Ramos (cell line): ENCODE measurements at regions not wholly inside any gene's neighbourhood (a gene's known extent, or its start where the extent isn't known, plus 50 kb on each side); places are given as distances from the start of the nearest gene placed in this dataset.

ENCODE experiments used
- in situ Hi-C: fragments of 300-500 bp; cut with MboI; formaldehyde crosslinking; loops from one replicate; pipeline ENCODE4 v1.14.3; 2022; ENCODE audit warnings: low sequenced_read_pairs; ENCODE audit not compliant: unreplicated experiment

DNA sequence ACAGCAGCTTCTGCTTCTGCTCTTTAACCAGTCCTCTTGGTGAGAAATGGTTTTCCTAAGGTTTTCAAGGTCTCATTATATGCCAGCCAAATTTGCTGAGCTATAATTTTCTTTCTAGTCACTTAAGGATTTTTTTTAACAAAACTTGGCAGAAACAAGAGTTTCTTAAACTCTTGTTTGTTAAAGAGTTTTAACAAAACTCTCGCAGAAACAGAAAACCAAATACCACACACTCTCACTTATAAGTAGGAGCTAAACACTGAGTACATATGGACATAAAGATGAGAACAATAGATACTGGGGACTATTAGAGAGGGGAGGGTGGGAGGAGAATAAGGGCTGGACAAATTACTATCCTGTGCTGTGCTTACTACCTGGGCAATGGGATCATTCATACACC, 908.3 kb downstream of the TUSC7 start:
- in situ Hi-C loops: no loop called here

DNA sequence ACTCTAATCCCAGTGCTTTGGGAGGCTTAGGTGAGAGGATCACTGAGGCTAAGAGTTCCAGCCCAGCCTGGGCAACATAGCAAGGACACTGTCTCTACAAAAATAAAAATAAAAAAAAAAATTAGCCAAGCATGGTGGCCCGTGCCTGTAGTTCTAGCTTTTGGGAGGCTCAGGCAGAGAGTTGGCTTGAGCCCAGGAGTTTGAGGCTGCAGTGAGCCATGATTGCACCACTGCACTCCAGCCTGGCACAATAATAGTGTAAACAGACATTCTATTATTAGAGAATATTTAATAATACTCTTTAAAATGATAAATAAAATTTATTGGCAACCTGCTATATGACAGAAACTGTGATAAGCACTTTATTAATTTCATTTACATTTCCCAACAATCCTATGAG, 908.9 kb downstream of the TUSC7 start:
- in situ Hi-C loops: no loop called here

DNA sequence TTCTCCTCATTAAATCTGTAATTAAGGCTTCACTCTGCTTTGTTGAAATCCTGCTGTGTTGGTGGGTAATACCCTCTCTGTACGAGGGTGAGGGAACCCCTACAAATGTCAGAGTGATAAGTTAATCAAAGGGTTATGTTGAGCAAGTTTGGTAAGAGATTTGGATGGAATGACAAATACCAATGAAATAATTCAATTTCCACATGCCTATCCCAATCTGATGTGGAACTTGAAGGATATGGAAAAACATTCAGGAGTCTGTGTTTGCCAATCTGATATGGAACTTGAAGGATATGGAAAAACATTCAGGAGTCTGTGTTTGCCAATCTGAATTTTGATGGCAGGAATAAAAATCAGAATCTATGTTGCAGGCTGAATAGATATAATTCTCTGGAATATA, 910.2 kb downstream of the TUSC7 start:
- in situ Hi-C loops: no loop called here

DNA sequence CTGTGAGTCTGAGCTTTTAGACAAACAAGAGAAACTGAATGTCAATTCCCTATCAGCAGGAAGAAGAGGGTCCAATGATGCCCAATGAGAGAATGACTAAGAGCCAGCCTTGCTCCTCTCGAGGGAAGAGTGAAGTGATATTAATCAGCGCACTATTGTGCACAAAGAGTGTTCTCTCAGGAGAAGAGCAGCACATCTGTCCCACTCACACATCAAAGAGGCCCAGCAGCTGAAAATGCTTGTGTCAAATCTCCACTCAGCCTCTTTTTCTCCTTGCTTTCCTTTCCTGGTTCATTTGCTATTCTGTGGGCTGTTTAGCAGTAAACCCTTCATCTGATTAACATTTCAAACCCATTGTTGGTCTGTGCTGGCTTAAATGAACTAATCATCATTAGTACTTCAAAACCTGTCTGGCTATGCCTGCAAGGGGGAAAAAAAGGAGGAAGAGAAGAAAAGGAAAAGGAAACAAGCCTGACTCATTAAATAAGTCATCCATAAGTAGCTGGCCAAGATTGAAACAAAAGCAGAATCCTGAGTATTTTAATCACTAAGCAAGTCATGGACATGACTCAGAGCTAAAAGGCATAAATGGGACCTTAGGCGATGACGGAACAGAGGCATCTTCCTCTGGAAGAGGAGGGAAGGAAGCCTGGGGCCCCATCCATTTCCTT, 912.7 kb downstream of the TUSC7 start:
- in situ Hi-C loops: no loop called here

DNA sequence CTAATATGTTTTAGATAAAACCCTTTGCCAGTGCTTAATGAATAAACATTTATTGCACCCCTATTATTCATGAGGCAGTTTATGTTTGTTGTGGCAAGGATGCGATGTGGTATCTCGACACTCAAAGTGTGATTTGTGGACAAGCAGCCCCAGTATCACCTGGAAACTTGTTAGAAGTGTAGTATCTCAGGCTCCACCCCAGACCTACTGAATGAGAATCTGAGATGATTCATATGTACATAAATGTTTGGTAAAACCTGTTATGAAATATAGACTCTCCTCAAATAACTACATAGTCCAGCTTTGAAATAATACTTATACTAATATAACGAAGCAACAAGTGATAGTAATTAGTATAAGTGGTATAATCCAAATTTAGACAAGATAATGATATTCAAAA, 914.8 kb downstream of the TUSC7 start:
- in situ Hi-C loops: no loop called here

DNA sequence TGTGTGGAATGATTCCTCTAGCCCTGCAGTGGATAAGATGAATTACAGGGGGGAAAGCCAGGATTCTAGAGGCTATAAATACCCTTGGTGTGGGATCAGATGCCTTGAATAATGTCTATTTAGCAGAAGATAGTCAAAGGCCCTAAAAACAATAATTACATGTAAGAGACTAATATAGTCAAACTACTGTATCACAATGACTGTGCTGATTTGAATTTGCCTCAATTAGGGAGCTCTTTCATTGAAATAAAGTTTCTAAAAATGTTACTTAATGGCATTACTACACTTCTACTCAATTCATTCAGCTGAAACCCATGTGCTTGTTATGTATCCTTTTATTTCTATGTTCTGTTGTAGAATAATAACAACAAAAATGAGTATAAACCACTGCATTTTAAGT, 915.6 kb downstream of the TUSC7 start:
- in situ Hi-C loops: no loop called here

DNA sequence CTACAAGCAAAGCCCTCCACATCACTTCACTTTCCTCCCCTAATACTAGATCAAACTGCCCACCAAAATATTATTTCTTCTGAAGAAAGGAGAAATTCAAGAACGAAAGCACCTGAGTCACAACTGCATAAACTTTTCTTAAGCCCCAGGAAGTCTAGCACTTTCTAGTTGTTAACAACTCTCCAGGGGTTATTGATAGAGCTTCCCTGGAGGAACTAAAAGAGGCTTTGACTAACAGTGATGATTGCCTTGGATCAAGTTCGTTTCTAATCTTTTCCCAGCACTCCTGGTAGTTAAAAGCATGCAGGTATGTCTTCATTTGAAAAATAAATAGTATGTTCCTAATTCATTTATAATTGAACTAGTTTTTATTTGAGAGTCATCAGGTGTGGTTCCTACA, 917.0 kb downstream of the TUSC7 start:
- in situ Hi-C loops: no loop called here

DNA sequence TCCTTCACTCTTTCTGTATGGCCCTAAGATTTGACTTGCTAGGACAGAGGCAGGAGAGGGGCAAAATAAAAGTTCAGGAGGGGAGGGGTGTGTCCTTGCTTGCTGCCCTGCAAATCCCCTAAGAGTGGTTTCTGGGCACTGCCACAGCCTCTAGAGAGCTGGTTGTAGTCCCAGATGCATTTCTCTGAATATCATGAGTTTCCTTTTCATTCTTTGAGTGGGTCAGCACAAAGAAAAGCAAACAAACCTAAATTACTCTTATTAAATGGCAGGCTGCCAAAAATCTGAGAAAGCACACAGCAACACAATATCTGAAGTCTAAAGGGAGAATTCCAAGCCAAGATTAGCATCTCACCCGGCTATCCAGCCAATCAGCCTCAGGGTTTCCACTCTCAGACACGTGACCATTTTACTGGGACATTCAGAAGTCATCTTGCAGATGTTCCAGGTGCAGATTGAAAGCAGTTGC, 919.3 kb downstream of the TUSC7 start:
- in situ Hi-C loops: no loop called here

DNA sequence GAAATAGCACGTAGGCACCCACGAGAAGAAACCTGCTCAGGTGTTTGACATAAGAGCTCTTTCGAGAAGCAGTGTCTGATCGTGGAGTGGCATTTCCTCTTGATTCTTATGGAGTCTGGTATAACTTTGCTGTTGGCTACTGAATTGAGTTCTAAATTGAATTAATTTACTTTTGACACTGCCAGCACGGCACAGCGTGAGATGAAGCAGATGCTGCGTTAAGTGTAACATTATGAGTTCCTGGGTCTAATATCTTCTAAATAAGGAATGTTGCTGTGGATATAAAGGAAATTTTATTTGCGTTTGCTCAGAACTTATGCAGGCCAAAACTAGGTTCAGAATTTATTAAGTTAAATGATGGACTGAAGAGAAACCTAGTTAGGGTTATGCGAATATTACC, 919.9 kb downstream of the TUSC7 start:
- in situ Hi-C loops: no loop called here

DNA sequence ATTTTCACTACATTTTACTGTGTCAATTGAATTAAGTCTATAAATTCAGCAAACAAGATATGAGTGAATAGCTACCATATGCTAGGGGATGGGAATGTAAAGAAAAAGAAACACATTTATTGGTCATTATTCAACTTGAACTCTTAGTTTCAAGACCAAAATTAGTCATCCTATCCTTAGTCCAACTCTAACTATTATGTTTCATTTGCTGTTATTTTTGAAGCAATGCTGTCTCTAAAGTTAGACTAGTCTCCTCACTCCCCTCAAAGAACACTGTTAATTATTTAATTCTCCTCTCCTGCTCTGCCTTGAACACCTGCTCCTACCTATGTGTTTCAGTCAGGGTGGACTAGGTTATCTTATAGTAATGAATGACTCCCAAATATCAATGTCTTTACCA, 920.9 kb downstream of the TUSC7 start:
- in situ Hi-C loops: no loop called here

DNA sequence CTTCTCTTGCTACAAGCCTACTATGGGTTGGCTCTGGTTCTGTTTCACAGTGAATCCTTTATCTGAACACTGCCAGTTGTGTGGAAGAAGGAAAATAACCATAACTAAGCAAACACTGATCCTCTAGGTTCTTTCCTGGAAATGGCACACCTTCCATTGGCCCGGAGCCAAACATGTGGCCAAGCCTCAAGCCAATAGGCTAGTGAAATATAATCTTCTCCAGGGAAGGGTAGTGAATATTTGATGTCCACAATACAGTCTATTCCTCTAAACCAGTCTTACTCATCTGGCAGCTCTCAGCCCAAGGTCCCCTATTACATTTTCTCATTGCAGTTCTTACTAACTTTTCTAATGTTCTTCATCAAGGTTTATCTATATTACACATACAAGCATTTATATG, 921.3 kb downstream of the TUSC7 start:
- in situ Hi-C loops: no loop called here

DNA sequence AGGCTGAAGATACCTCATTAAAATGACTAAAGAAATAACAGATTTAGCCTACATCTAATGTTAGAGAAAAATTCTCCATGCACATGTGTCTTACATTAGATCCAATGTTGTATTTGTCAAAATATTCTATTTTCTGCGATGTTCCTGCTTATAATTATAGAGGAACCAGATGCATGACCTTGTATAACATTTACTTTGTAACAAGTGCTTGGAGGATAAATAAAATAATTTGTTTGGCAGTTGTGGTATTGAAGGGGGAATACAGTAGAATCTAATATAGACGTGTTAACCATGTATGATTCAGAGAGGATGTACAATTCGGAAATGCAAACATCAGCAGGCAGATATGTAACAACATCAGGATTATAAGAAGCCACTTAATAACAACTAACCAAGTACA, 922.2 kb downstream of the TUSC7 start:
- in situ Hi-C loops: no loop called here

DNA sequence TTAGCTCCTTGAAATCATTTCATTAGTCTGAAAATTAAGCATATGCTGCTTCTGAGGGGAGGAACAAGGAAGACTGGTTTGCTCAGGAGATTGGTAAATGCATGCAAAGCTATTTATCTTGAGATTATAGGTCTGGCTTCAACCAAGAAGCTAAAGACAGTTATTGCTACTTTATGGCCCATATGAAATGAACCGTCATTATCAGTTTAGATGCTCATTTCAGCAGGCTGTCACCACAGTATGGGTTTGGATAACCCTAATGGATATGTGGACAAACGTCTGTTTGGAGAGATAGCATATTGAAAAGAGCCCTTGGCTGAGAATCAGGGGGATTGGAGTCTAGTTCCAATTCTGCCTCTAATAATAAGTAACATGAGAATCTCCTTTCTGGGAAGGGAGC, 922.6 kb downstream of the TUSC7 start:
- in situ Hi-C loops: no loop called here

DNA sequence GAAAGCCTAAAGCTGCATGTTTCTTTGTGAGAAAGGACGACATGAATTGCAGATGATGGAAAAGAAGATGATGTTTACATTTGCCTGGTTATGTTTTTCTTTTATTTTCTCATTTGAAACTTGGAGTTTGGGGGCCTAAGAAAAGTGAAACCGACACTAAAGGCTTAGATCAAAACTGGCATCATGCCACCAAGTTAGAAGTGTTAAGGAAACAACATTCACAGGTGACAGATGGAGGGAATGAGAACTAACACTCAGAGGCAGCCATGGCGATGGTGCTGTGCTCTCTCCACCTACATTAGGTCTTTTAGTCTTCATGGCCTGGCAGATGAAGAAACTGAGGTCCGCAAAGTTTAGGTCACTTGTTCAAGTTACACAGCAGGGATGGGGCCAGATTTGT, 923.6 kb downstream of the TUSC7 start:
- in situ Hi-C loops: no loop called here

DNA sequence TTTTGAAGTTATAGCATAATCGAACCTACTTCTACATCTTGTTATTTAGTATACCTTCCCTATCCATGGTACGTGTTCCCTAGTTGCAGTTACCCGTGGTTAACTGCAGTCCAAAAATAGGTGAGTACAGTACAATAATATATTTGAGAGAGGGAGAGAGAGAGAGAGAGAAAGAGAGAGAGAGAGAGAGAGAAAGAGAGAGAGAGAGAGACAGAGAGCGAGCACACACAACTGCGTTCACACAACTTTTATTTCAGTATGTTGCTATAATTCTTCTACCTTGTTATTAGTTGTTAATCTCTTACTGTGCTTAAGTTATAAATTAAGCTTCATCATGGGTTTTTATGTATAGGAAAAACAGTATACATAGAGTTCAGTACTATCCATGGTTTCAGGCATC, 928.1 kb downstream of the TUSC7 start:
- in situ Hi-C loops: no loop called here

DNA sequence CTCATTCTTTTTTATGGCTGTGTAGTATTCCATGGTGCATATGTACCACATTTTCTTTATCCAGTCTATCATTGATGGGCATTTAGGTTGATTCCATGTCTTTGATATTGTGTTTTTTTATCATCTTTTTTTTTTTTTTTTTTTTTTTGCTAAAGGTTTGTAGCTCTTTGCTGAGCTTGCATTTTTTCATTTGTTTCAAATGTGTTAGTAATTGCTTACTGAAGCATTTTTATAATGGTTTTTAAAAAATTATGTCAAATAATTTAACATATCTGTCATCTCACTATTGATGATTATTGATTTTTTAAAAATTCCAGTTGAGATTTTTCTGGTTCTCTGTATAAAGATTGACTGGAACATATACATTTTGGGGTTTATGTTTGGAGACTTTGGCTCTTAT, 934.6 kb downstream of the TUSC7 start:
- in situ Hi-C loops: no loop called here

DNA sequence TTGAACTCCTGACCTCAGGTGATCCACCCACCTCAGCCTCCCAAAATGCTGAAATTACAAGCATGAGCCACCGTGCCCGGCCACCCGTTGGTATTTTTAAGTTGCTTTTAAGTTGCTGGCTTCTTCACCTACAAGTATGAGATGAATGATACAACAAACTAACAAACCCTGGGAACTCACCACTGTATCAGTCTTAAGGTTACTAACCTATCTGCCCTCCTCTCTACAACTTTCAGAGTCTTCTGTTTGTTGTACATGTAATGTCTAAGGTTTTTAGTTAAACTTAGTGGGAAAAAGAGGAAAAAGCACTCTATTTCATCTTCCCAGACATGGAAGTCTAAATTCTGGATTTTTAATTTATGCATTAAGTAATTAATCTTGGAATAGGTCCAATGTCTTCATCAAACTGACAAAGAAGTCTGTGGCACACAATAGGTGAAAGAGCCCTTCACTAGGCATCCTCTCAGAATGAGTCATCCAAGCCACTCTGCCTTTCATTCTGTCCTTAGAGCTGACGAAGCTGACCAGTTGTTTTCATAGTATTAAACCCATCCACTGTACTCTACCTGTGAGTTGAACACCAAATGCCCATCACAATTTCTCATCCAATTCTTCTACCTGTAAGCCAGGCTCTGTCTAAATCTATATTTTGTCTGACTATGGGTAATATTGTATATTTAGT, 936.1 kb downstream of the TUSC7 start:
- in situ Hi-C loops: no loop called here

DNA sequence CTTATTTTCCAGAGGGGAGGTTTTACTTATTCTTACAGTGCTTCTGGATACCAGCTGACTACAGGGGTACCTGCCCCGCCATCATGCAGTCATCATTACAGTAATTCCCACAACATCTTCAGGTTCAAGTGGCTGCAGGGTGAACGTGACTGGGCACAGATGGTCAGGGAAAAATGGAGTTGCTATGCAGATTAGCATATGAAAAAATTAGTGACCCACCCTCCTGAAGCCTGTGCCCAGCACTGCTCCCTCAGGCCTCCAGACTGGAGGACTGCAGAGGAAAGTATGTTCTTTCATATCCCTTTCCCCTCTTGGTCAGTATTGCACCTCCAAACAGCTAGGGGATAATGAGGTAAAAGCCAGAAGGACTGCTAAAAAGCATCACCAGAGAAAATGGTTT, 937.9 kb downstream of the TUSC7 start:
- in situ Hi-C loops: no loop called here

DNA sequence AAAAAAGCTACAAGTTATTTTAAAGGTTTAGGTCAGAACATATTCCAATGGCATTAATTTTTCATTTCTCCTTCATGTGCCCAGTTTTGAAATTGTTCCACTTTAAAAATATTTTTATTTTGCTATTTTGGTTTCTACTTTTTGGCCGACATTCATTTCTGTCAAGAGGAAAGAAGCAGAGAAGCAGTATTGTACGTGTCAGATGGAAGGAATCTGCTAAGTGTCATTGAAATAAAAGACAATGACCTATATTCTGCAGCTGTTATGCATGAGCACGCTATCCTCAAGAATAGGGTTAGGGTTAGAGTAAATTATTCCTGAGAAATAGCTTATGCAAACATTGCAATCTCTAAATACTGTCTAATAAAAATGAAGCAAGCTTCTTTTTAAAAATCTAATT, 941.7 kb downstream of the TUSC7 start:
- in situ Hi-C loops: no loop called here

DNA sequence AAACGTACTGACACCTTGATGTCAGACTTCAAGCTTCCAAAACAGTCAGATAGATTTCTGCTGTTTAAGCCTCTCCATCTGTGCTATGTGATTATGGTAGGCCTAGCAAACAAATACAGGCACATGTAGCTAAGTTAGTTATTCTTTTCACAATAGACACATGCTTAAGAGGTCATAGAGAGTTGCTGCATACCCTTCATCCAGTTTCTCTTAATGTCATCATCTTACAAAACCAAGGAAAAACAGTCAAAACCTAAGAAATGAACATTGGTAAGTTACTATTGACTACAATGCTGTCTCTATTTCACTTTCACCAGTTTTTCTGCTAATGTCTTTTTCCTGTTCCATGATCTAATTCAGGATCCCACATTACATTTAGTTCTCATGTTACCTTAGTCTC, 946.8 kb downstream of the TUSC7 start:
- in situ Hi-C loops: no loop called here

DNA sequence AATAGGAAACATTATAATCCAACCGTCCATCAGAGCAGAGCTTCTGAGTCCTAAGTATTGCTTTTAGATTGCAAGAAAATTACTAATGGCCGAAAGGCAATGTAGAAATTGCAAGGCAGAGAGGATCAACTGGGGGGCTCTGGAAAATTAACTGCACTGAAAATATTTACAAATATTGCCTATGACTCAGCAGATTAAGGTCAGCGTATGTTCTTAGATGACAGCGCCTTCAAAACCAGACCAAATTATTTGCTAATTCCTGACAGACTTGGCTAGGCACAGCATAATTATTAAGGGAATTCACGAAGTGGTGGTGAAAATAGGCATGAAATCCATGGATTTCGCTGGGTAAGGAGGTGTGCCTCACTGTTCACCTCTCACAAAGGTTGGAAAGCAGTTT, 947.7 kb downstream of the TUSC7 start:
- in situ Hi-C loops: no loop called here
